Activated T-helper 1 cell treated with anti-CD3 and anti-CD28 coated beads, Interleukin-2, amount 50 U/mL, for 16 hours (primary cell): ENCODE measurements at regions not wholly inside any gene's neighbourhood (a gene's known extent, or its start where the extent isn't known, plus 50 kb on each side); places are given as distances from the start of the nearest gene placed in this dataset.

Experiments
- DNase-seq, 2 donors: peaks; one replicate each; pipeline ENCODE4 v3.0.0-alpha.2; 2020; ENCODE audit warnings: low read depth in 1 of 2, low spot score in 1 of 2

- no peak for DNase-seq
These were observed 556.3 kb upstream of the TBL1XR1 start for GRCh38 chr3:177753451-177754155.

GRCh38 chr3:177754508-177754921 is 557.2 kb upstream of the TBL1XR1 start:
- DNase-seq, result no peak

DNA sequence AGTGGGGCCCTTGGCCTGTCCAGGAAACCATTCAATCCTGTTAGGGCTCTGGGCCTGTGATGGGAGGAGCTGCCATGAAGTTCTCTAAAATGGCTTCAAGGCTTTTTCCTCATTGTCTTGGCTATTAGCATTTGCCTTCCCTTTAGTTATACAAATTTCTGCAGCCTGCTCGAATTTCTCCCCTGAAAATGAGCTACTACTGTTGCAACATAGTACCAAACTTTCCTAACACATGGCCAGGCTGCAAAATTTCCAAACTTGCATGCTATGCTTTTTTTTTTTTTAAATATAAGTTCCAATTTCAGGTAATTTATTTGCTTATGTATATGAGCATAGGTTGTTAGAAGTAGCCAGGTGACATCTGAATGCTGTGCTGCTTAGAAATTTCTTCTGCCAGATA is 560.8 kb upstream of the TBL1XR1 start:
- DNase-seq, result no peak

GRCh38 chr3:177760803-177761202 is 563.5 kb upstream of the TBL1XR1 start:
- DNase-seq, result no peak

GRCh38 chr3:177764377-177764912 is 567.2 kb upstream of the TBL1XR1 start:
- no peak for DNase-seq

- no peak for DNase-seq
These were observed 567.7 kb upstream of the TBL1XR1 start for GRCh38 chr3:177764933-177765332.

DNA sequence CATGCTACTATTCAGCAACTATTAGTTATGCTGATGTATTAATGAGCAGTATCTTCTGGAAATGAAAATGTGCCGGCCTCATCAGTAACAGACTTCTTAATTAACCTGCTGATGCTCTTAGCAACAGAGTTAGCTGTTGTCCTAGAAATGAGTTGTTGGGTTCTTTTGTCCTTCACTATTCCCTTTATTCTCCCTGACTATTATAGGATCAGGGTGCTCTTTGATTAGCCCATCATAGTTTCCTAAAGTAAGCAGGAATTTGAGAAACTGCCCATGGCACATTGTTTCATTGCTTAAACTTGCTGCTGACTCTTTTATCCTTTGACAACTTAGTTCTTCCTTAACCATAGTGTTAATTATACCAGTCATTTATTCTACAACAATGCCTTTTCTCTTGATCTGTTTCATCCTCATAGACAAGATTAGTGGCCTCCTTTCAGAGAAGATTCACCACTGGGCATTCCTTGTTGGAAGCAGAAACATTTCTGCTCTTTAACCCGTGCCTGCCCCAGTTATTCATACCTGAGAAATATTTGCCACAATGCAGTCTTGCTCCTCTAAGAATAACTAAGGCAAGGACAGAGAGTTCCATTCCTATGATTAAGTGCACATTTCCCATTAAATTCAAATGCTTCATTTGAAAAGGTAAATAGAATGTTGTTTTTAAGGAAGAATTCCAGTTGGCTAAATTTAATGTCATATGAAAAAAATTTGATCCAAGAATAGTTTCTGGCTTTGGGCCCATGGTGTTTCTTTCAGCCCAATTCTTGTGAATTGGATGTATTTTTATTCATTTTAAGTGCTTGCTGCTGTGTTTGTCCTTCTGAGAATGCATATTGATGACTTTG is 573.3 kb upstream of the TBL1XR1 start:
- no peak for DNase-seq

DNA sequence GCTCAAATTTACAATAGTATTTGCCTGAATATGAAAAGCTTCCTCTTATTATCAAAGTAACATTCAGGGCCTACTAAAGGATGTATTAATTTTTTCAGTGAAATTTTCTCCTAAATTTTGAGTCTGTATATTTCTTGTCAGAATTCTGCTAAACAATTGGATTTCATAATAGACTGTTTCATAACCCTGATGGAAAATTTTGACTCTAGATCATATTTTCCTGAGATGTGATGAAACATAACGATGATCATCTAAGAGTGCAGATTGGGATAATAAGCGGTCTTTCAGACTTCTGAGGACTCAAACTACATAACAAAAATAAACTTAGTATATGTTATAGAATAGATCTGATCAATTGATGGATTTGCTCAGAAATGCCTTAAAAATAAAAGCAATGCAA is 574.5 kb upstream of the TBL1XR1 start:
- no peak for DNase-seq

DNA sequence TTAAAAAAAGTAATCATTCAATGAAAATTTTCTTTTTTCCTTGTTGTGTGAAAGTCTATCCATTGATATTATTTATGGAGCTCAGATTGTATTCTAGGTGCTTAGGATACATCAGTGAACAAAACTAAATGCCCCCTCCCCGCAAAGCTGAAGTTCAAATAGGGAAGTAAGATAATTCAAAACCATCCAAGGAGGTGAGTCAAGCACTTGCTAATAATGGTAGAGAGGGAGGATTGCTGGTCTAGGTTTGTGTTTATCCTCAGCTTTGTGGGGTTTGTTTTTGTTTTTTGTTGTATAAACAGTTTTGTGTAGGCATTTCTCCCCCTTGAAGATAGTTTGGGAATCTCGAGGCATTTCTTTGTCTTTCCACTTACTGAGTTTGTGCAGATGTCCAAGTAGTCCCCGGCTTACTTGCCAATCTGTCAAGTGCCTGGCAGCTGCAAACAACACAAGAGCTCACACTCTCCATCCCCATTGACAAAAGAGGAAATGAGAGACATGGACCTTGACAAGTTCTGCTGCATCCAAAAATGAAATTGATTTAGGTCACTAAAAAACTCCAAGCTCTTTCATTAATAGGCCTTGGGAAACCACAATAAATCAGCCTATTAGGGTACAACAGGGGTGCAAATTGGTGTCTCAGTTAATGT is 575.8 kb upstream of the TBL1XR1 start:
- DNase-seq, result no peak

GRCh38 chr3:177773717-177774116 is 576.4 kb upstream of the TBL1XR1 start:
- no peak for DNase-seq

- DNase-seq, result no peak
These were observed 579.4 kb upstream of the TBL1XR1 start for GRCh38 chr3:177776661-177777101.

GRCh38 chr3:177777699-177778098 is 580.4 kb upstream of the TBL1XR1 start:
- DNase-seq, result peak in 1 of 2 donors; percentile 8

DNA sequence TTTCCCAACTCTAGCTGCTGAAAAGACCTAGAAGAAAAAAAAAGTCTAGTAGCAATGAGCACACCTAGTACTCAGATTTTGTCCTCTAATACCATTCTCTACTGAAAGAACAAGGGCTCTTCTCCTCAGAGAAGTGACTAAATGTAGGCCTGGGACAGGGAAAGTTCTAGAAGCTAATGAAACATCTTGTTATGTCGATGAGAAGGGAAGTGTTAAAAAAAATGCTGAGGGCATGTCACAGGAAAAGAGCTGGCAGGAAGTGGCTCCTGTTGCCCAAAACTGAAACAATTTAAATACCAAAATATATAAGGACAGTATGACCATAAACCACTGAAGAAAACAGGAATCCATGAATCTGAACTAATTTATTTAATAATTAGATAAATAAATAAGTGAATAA is 581.4 kb upstream of the TBL1XR1 start:
- DNase-seq, result no peak

- no peak for DNase-seq
These were observed 584.4 kb upstream of the TBL1XR1 start for GRCh38 chr3:177781686-177782161.

DNA sequence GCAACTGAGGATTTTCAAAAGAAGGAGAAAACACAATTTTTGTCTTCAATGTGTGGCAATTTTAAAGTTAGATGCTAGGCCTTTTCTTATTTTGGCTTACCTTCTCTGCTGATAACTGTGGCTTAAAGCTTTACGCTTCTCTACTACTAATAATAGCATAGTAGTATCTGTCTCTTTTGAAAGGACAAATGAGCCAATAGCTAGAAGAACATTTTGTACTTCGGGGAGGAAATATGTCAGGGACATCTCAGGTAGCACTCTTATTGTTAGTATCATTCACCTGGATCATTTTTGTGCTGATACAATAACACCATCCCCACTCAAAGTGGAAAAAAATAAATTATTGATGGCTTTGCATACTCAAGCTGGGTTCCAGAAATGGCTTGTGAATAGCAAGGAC is 586.1 kb upstream of the TBL1XR1 start:
- DNase-seq, result no peak

- DNase-seq, result no peak
These were observed 586.5 kb upstream of the TBL1XR1 start for GRCh38 chr3:177783767-177784166.

- no peak for DNase-seq
These were observed 590.2 kb upstream of the TBL1XR1 start for GRCh38 chr3:177787279-177788041.

DNA sequence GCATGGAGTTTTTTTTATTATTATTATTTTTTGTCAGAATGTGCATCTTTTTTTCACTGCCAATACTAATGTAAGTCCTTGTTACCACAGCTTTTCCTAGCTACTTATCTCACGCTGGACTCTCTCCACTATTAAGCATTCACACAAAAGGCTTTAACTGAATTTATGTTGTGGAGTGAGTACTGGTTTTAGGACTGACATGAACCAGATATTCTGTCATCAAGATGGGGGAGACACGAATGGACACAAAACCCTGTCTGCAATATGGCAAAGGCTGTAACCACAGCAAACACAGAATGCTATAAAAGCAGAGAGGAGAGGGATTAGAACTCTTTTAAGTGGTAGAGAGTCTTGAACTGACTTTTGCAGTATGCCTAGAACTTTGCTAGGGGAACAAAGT is 592.2 kb upstream of the TBL1XR1 start:
- no peak for DNase-seq

GRCh38 chr3:177792311-177793030 is 595.2 kb upstream of the TBL1XR1 start:
- no peak for DNase-seq

- no peak for DNase-seq
These were observed 596.2 kb upstream of the TBL1XR1 start for GRCh38 chr3:177793451-177793850.
